Peyer's patch (tissue), 4 donors: ENCODE measurements at regions not wholly inside any gene's neighbourhood (a gene's known extent, or its start where the extent isn't known, plus 50 kb on each side); places are given as distances from the start of the nearest gene placed in this dataset.

Source experiments
- POLR2A ChIP-seq, 2 donors: fragments of 450-650 bp; IDR thresholded peaks; one replicate each; pipeline ENCODE4 v1.5.1; 2017; ENCODE audit warnings: antibody characterized with exemption in 2 of 2, mild to moderate bottlenecking in 2 of 2, moderate library complexity in 2 of 2
- TF ChIP-seq, protein P1 (sequence below), 6 experiments: fragments of 450-650 bp in 4 of 6; fragments of 200-600 bp in 2 of 6; sonication (generic) in 1 of 6; IDR thresholded peaks; one replicate each; pipeline ENCODE4 v1.5.1; 2017 to 2019; ENCODE audit warnings: antibody characterized with exemption in 6 of 6, mild to moderate bottlenecking in 3 of 6, moderate library complexity in 1 of 6

DNA sequence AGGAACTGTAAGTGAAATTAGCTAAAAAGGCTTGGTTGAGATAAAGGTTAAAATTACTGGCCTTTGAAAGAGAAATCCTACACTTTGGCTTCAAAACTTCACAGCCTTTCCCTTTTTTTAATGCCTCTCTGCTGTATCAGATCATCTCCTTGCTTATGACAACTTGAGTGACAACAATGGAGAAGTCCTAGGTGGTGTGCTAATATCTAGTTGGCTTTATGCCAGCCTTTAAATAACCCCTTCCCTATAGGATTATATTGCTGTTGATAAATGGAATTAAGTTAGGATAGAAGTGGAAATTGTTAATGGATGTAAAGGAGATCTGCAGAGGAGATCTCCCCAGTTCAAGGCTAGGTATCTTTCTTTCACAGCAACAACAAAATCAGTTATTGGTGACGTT lies 130.2 kb upstream of the ATP1B1 start:
- TF ChIP-seq, protein P1, sequence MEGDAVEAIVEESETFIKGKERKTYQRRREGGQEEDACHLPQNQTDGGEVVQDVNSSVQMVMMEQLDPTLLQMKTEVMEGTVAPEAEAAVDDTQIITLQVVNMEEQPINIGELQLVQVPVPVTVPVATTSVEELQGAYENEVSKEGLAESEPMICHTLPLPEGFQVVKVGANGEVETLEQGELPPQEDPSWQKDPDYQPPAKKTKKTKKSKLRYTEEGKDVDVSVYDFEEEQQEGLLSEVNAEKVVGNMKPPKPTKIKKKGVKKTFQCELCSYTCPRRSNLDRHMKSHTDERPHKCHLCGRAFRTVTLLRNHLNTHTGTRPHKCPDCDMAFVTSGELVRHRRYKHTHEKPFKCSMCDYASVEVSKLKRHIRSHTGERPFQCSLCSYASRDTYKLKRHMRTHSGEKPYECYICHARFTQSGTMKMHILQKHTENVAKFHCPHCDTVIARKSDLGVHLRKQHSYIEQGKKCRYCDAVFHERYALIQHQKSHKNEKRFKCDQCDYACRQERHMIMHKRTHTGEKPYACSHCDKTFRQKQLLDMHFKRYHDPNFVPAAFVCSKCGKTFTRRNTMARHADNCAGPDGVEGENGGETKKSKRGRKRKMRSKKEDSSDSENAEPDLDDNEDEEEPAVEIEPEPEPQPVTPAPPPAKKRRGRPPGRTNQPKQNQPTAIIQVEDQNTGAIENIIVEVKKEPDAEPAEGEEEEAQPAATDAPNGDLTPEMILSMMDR (IDR thresholded peaks at IDR 0.05): no peak
- no peak for TF ChIP-seq POLR2A (IDR thresholded peaks at IDR 0.05)
